GM23338 (cell line): ENCODE measurements at regions not wholly inside any gene's neighbourhood (a gene's known extent, or its start where the extent isn't known, plus 50 kb on each side); places are given as distances from the start of the nearest gene placed in this dataset.

Source experiments
- EZH2 ChIP-seq: fragments of 200-600 bp; sonication (generic); IDR thresholded peaks from one replicate; pipeline ENCODE4 v1.8.0; 2017; ENCODE audit warnings: antibody characterized with exemption, mild to moderate bottlenecking, low read depth; ENCODE audit not compliant: unreplicated experiment
- EZH2phosphoT487 ChIP-seq: fragments of 200-600 bp; sonication (generic); IDR thresholded peaks from one replicate; pipeline ENCODE4 v1.8.1; 2018; ENCODE audit warnings: antibody characterized with exemption; ENCODE audit not compliant: unreplicated experiment
- JUNB ChIP-seq: IDR thresholded peaks from one replicate; pipeline ENCODE4 v1.6.1; 2016; ENCODE audit warnings: antibody characterized with exemption; ENCODE audit not compliant: unreplicated experiment
- STAT1 ChIP-seq: IDR thresholded peaks from one replicate; pipeline ENCODE4 v1.6.1; 2016; ENCODE audit warnings: antibody characterized with exemption; ENCODE audit not compliant: unreplicated experiment
- ZNF114 ChIP-seq: fragments of 250-450 bp; sonication (Bioruptor Pico); IDR thresholded peaks from 2 replicates; pipeline ENCODE4 v1.5.0; 2020; ENCODE audit warnings: mild to moderate bottlenecking, moderate library complexity
- TF ChIP-seq, protein P1 (sequence below): fragments of 250-450 bp; sonication (Bioruptor Pico); IDR thresholded peaks from 2 replicates; pipeline ENCODE4 v1.5.0; 2020; ENCODE audit warnings: mild to moderate bottlenecking, moderate library complexity
- TF ChIP-seq, protein P2 (sequence below): IDR thresholded peaks from 2 replicates; pipeline ENCODE4 v1.6.1; 2016; ENCODE audit warnings: antibody characterized with exemption
- TF ChIP-seq, protein P3 (sequence below): IDR thresholded peaks from one replicate; pipeline ENCODE4 v1.6.1; 2018; ENCODE audit warnings: antibody characterized with exemption; ENCODE audit not compliant: unreplicated experiment

DNA sequence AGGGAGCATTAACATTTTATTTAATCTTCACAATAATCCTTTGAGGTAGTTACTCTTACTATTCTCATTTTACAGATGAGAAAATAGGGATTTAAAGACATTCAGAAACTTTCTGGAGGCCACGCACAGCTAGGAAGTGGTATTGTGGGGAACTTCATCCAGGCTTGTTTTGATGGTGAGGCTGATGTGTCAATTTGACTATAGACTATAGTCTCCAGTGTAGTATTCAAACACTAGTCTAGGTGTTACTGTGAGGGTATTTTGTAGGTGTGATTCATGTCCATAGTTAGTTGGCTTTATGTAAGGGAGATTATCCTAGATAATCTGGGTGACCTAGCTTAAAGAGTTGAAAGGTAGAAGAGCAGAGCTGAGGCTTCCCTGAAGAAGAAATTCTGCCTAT is 54.1 kb upstream of the ELL2 start (continued):
- TF ChIP-seq, protein P1, sequence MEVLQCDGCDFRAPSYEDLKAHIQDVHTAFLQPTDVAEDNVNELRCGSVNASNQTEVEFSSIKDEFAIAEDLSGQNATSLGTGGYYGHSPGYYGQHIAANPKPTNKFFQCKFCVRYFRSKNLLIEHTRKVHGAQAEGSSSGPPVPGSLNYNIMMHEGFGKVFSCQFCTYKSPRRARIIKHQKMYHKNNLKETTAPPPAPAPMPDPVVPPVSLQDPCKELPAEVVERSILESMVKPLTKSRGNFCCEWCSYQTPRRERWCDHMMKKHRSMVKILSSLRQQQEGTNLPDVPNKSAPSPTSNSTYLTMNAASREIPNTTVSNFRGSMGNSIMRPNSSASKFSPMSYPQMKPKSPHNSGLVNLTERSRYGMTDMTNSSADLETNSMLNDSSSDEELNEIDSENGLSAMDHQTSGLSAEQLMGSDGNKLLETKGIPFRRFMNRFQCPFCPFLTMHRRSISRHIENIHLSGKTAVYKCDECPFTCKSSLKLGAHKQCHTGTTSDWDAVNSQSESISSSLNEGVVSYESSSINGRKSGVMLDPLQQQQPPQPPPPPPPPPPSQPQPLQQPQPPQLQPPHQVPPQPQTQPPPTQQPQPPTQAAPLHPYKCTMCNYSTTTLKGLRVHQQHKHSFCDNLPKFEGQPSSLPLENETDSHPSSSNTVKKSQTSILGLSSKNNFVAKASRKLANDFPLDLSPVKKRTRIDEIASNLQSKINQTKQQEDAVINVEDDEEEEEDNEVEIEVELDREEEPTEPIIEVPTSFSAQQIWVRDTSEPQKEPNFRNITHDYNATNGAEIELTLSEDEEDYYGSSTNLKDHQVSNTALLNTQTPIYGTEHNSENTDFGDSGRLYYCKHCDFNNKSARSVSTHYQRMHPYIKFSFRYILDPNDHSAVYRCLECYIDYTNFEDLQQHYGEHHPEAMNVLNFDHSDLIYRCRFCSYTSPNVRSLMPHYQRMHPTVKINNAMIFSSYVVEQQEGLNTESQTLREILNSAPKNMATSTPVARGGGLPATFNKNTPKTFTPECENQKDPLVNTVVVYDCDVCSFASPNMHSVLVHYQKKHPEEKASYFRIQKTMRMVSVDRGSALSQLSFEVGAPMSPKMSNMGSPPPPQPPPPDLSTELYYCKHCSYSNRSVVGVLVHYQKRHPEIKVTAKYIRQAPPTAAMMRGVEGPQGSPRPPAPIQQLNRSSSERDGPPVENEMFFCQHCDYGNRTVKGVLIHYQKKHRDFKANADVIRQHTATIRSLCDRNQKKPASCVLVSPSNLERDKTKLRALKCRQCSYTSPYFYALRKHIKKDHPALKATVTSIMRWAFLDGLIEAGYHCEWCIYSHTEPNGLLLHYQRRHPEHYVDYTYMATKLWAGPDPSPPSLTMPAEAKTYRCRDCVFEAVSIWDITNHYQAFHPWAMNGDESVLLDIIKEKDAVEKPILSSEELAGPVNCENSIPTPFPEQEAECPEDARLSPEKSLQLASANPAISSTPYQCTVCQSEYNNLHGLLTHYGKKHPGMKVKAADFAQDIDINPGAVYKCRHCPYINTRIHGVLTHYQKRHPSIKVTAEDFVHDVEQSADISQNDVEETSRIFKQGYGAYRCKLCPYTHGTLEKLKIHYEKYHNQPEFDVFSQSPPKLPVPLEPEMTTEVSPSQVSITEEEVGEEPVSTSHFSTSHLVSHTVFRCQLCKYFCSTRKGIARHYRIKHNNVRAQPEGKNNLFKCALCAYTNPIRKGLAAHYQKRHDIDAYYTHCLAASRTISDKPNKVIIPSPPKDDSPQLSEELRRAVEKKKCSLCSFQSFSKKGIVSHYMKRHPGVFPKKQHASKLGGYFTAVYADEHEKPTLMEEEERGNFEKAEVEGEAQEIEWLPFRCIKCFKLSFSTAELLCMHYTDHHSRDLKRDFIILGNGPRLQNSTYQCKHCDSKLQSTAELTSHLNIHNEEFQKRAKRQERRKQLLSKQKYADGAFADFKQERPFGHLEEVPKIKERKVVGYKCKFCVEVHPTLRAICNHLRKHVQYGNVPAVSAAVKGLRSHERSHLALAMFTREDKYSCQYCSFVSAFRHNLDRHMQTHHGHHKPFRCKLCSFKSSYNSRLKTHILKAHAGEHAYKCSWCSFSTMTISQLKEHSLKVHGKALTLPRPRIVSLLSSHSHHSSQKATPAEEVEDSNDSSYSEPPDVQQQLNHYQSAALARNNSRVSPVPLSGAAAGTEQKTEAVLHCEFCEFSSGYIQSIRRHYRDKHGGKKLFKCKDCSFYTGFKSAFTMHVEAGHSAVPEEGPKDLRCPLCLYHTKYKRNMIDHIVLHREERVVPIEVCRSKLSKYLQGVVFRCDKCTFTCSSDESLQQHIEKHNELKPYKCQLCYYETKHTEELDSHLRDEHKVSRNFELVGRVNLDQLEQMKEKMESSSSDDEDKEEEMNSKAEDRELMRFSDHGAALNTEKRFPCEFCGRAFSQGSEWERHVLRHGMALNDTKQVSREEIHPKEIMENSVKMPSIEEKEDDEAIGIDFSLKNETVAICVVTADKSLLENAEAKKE (CRISPR knock-in tag): no peak
- TF ChIP-seq EZH2 (no peak), ZNF114 (CRISPR knock-in tag) (no peak), EZH2phosphoT487 (no peak), JUNB (no peak), STAT1 (no peak)
- TF ChIP-seq, protein P2, sequence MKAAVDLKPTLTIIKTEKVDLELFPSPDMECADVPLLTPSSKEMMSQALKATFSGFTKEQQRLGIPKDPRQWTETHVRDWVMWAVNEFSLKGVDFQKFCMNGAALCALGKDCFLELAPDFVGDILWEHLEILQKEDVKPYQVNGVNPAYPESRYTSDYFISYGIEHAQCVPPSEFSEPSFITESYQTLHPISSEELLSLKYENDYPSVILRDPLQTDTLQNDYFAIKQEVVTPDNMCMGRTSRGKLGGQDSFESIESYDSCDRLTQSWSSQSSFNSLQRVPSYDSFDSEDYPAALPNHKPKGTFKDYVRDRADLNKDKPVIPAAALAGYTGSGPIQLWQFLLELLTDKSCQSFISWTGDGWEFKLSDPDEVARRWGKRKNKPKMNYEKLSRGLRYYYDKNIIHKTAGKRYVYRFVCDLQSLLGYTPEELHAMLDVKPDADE: no peak
- TF ChIP-seq, protein P3, sequence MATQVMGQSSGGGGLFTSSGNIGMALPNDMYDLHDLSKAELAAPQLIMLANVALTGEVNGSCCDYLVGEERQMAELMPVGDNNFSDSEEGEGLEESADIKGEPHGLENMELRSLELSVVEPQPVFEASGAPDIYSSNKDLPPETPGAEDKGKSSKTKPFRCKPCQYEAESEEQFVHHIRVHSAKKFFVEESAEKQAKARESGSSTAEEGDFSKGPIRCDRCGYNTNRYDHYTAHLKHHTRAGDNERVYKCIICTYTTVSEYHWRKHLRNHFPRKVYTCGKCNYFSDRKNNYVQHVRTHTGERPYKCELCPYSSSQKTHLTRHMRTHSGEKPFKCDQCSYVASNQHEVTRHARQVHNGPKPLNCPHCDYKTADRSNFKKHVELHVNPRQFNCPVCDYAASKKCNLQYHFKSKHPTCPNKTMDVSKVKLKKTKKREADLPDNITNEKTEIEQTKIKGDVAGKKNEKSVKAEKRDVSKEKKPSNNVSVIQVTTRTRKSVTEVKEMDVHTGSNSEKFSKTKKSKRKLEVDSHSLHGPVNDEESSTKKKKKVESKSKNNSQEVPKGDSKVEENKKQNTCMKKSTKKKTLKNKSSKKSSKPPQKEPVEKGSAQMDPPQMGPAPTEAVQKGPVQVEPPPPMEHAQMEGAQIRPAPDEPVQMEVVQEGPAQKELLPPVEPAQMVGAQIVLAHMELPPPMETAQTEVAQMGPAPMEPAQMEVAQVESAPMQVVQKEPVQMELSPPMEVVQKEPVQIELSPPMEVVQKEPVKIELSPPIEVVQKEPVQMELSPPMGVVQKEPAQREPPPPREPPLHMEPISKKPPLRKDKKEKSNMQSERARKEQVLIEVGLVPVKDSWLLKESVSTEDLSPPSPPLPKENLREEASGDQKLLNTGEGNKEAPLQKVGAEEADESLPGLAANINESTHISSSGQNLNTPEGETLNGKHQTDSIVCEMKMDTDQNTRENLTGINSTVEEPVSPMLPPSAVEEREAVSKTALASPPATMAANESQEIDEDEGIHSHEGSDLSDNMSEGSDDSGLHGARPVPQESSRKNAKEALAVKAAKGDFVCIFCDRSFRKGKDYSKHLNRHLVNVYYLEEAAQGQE: no peak
